ENCODE measurements at regions not wholly inside any gene's neighbourhood (a gene's known extent, or its start where the extent isn't known, plus 50 kb on each side); places are given as distances from the start of the nearest gene placed in this dataset.
A peak's percentile ranks its signal among the peaks of the same experiment; 100 is the strongest.

GRCh38 chr9:38294220-38294960 is 98.1 kb upstream of the ALDH1B1 start:
- 38% methylated on average over 8 of the region's 8 CpGs for WGBS (ENCODE audit: low lambda C conversion rate)
- BruUV-seq (replicated peaks) = no TSS peak
- in situ Hi-C loops (cut with HindIII; ENCODE audit: extremely low pct_ligation_motif_present, low pct_unique_long_range_greater_than_20kb) = no loop called here

GRCh38 chr9:38293022-38293421 is 99.5 kb upstream of the ALDH1B1 start:
- FAIRE-seq = no peak
- intact Hi-C loops (cut with micrococcal nuclease; ENCODE audit: unreplicated experiment) = no loop called here

More at GRCh38 chr9:38294220-38294960, 98.1 kb upstream of the ALDH1B1 start:
- no peaks in the 10 kb centered on the region for H3K9me3 ChIP-seq (ENCODE audit: low read length)
- FAIRE-seq = no peak
- TF ChIP-seq IRX3 (CRISPR knock-in tag; IDR thresholded peaks at IDR 0.05; ENCODE audit: borderline replicate concordance, low read depth) = no peak
- TF ChIP-seq ZSCAN30 (CRISPR knock-in tag; IDR thresholded peaks at IDR 0.05) = no peak
- TF ChIP-seq ZNF180 (CRISPR knock-in tag; IDR thresholded peaks at IDR 0.05; ENCODE audit: borderline replicate concordance, low read depth) = no peak
- no peak for TF ChIP-seq ZNF33A (CRISPR knock-in tag; IDR thresholded peaks at IDR 0.05; ENCODE audit: borderline replicate concordance)
- TF ChIP-seq ZNF18 (CRISPR knock-in tag; IDR thresholded peaks at IDR 0.05; ENCODE audit: insufficient replicate concordance) = no peak
- no peaks in the 10 kb centered on the region for H3K36me3 ChIP-seq (replicated peaks in 1 of 2; ENCODE audit: control insufficient read depth in 1 of 2, insufficient read depth in 2 of 2, low read length in 2 of 2)
- no peak for DNase-seq (ENCODE audit: low spot score)
- no peak overlapping the region for H3K27ac ChIP-seq (ENCODE audit: extremely low read length, insufficient read depth, low read length)
- H3K9ac ChIP-seq (ENCODE audit: insufficient read depth, low read depth, low read length) = no peak overlapping the region
- peaks cover 0 to 13% of the 10 kb centered on the region in 2 experiments; a peak in 2 of 5 replicates for H3K27me3 ChIP-seq (ENCODE audit: control insufficient read depth in 1 of 2, insufficient read depth in 2 of 2, low read length in 2 of 2)
- ChIA-PET POLR2A (no interaction called here), CTCF (ENCODE audit: low intra/inter-chr PET ratio, low total read pairs) (no interaction called here)
- H4K20me1 ChIP-seq (ENCODE audit: insufficient read depth, low read length) = no peaks in the 10 kb centered on the region
- H3K79me2 ChIP-seq (ENCODE audit: insufficient read depth, low read length) = no peaks in the 10 kb centered on the region
- intact Hi-C loops (cut with micrococcal nuclease; ENCODE audit: unreplicated experiment) = no loop called here
- H3K4me2 ChIP-seq (ENCODE audit: low read depth, low read length) = no peak overlapping the region
- H3K4me1 ChIP-seq (ENCODE audit: insufficient read depth, low read length) = no peaks in the 10 kb centered on the region
- no peak overlapping the region for H3K4me3 ChIP-seq (replicated peaks in 1 of 3; ENCODE audit: insufficient read depth in 1 of 3, low read depth in 2 of 3, low read length in 3 of 3)
- no peak for ATAC-seq
- no peak overlapping the region for H2AFZ ChIP-seq (ENCODE audit: low read length)

More at GRCh38 chr9:38293022-38293421, 99.5 kb upstream of the ALDH1B1 start:
- ATAC-seq (no peak), DNase-seq (ENCODE audit: low spot score) (no peak)
- no peak overlapping the region for H3K9ac ChIP-seq (ENCODE audit: insufficient read depth, low read depth, low read length)
- H3K79me2 ChIP-seq (ENCODE audit: insufficient read depth, low read length) = no peaks in the 10 kb centered on the region
- H3K4me2 ChIP-seq (ENCODE audit: low read depth, low read length) = no peak overlapping the region
- in situ Hi-C loops (cut with HindIII; ENCODE audit: extremely low pct_ligation_motif_present, low pct_unique_long_range_greater_than_20kb) = no loop called here
- no peak overlapping the region for H2AFZ ChIP-seq (ENCODE audit: low read length)
- no TSS peak for BruUV-seq (replicated peaks)
- TF ChIP-seq HMGA1 (CRISPR knock-in tag; conservative IDR thresholded peaks at IDR 0.05) (no peak), SP1 (IDR thresholded peaks at IDR 0.05) (no peak), SP1 (CRISPR knock-in tag; IDR thresholded peaks at IDR 0.05) (no peak)
- TF ChIP-seq, protein P1, sequence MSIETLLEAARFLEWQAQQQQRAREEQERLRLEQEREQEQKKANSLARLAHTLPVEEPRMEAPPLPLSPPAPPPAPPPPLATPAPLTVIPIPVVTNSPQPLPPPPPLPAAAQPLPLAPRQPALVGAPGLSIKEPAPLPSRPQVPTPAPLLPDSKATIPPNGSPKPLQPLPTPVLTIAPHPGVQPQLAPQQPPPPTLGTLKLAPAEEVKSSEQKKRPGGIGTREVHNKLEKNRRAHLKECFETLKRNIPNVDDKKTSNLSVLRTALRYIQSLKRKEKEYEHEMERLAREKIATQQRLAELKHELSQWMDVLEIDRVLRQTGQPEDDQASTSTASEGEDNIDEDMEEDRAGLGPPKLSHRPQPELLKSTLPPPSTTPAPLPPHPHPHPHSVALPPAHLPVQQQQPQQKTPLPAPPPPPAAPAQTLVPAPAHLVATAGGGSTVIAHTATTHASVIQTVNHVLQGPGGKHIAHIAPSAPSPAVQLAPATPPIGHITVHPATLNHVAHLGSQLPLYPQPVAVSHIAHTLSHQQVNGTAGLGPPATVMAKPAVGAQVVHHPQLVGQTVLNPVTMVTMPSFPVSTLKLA (IDR thresholded peaks at IDR 0.05) = peak; percentile 97
- no peaks in the 10 kb centered on the region for H3K36me3 ChIP-seq (replicated peaks in 1 of 2; ENCODE audit: control insufficient read depth in 1 of 2, insufficient read depth in 2 of 2, low read length in 2 of 2)
- no peaks in the 10 kb centered on the region for H3K4me1 ChIP-seq (ENCODE audit: insufficient read depth, low read length)
- H3K27ac ChIP-seq (ENCODE audit: extremely low read length, insufficient read depth, low read length) = no peak overlapping the region
- H3K9me3 ChIP-seq (ENCODE audit: low read length) = no peaks in the 10 kb centered on the region
- no CpG with 5 or more reads among the region's 4 CpGs for WGBS (ENCODE audit: low lambda C conversion rate)
- ChIA-PET POLR2A (no interaction called here), CTCF (ENCODE audit: low intra/inter-chr PET ratio, low total read pairs) (no interaction called here)
- H3K27me3 ChIP-seq (ENCODE audit: control insufficient read depth in 1 of 2, insufficient read depth in 2 of 2, low read length in 2 of 2) = peaks cover 0 to 9% of the 10 kb centered on the region in 2 experiments; a peak in 2 of 5 replicates
- no peak overlapping the region for H3K4me3 ChIP-seq (replicated peaks in 1 of 3; ENCODE audit: insufficient read depth in 1 of 3, low read depth in 2 of 3, low read length in 3 of 3)
- H4K20me1 ChIP-seq (ENCODE audit: insufficient read depth, low read length) = no peaks in the 10 kb centered on the region
